Neuronal stem cell (in vitro differentiated cells): ENCODE measurements at regions not wholly inside any gene's neighbourhood (a gene's known extent, or its start where the extent isn't known, plus 50 kb on each side); places are given as distances from the start of the nearest gene placed in this dataset.
A peak's percentile ranks its signal among the peaks of the same experiment; 100 is the strongest.

Experiments
- DNase-seq: peaks from one replicate; pipeline ENCODE4 v3.0.0-alpha.2; 2013; ENCODE audit warnings: low spot score
- H2AFZ ChIP-seq: one replicate; pipeline ENCODE4 v1.6.1; 2013; ENCODE audit warnings: mild to moderate bottlenecking, low read length, inconsistent platforms
- H2AK5ac ChIP-seq: 2 replicates; pipeline ENCODE4 v1.6.1; 2013; ENCODE audit warnings: low read depth, mild to moderate bottlenecking, inconsistent platforms, low read length, moderate library complexity, mixed read lengths
- H2BK120ac ChIP-seq: 2 replicates; pipeline ENCODE4 v1.6.1; 2013; ENCODE audit warnings: low read depth, mild to moderate bottlenecking, inconsistent platforms, low read length, moderate library complexity, mixed read lengths
- H2BK12ac ChIP-seq: one replicate; pipeline ENCODE4 v1.6.1; 2013; ENCODE audit warnings: low read length, inconsistent platforms
- H2BK15ac ChIP-seq: 2 replicates; pipeline ENCODE4 v1.6.1; 2013; ENCODE audit warnings: mild to moderate bottlenecking, low read length, inconsistent platforms, mixed read lengths
- H2BK5ac ChIP-seq: one replicate; pipeline ENCODE4 v1.6.1; 2013; ENCODE audit warnings: inconsistent platforms, mild to moderate bottlenecking, low read length, moderate library complexity
- H3K14ac ChIP-seq: one replicate; pipeline ENCODE4 v1.6.1; 2013; ENCODE audit warnings: low read length, inconsistent platforms
- H3K18ac ChIP-seq: 2 replicates; pipeline ENCODE4 v1.6.1; 2013; ENCODE audit warnings: low read length, inconsistent platforms
- H3K23ac ChIP-seq: 2 replicates; pipeline ENCODE4 v1.6.1; 2013; ENCODE audit warnings: low read depth, mild to moderate bottlenecking, mixed read lengths, low read length, inconsistent platforms; ENCODE audit not compliant: poor library complexity
- H3K27ac ChIP-seq: replicated peaks from 3 replicates; pipeline ENCODE4 v1.5.1; 2013; ENCODE audit warnings: low read length, inconsistent platforms
- H3K27me3 ChIP-seq, 3 experiments: 2 replicates each; pipeline ENCODE4 v1.6.1; 2013; ENCODE audit warnings: low read length in 3 of 3, mild to moderate bottlenecking in 2 of 3, inconsistent platforms in 1 of 3, low read depth in 1 of 3, mixed read lengths in 1 of 3, moderate library complexity in 1 of 3; ENCODE audit not compliant: control insufficient read depth in 3 of 3, insufficient read depth in 3 of 3
- H3K36me3 ChIP-seq, 2 donors: replicated peaks in 1 of 2; 2 replicates each; pipeline ENCODE4 v1.6.1; 2013; ENCODE audit warnings: low read length in 2 of 2; ENCODE audit not compliant: control insufficient read depth in 2 of 2, insufficient read depth in 2 of 2
- H3K4ac ChIP-seq: 2 replicates; pipeline ENCODE4 v1.6.1; 2013; ENCODE audit warnings: inconsistent platforms, mild to moderate bottlenecking, low read length, moderate library complexity
- H3K4me1 ChIP-seq, 2 donors: 1 replicate in 1 of 2; 2 replicates in 1 of 2; pipeline ENCODE4 v1.6.1; 2013; ENCODE audit warnings: low read length in 2 of 2, low read depth in 1 of 2; ENCODE audit not compliant: control insufficient read depth in 2 of 2, insufficient read depth in 1 of 2
- H3K4me2 ChIP-seq: one replicate; pipeline ENCODE4 v1.6.1; 2013; ENCODE audit warnings: mild to moderate bottlenecking, low read length, inconsistent platforms; ENCODE audit not compliant: insufficient read depth, poor library complexity, severe bottlenecking
- H3K4me3 ChIP-seq, 2 donors: 2 replicates each; pipeline ENCODE4 v1.5.1; 2013; ENCODE audit warnings: low read length in 2 of 2, mild to moderate bottlenecking in 2 of 2, inconsistent platforms in 1 of 2, moderate library complexity in 1 of 2
- H3K79me1 ChIP-seq: one replicate; pipeline ENCODE4 v1.6.1; 2013; ENCODE audit warnings: low read depth, mild to moderate bottlenecking, inconsistent platforms, low read length, moderate library complexity
- H3K9ac ChIP-seq: one replicate; pipeline ENCODE4 v1.6.1; 2013; ENCODE audit warnings: mild to moderate bottlenecking, low read depth, low read length, inconsistent platforms; ENCODE audit not compliant: poor library complexity
- H3K9me3 ChIP-seq, 2 donors: replicated peaks in 1 of 2; 2 replicates each; pipeline versions ENCODE3 to v1.6.1; 2013; ENCODE audit warnings: low read length in 2 of 2, mild to moderate bottlenecking in 2 of 2, inconsistent platforms in 1 of 2, low read depth in 1 of 2, mixed read lengths in 1 of 2, moderate library complexity in 1 of 2; ENCODE audit not compliant: control insufficient read depth in 2 of 2, insufficient read depth in 1 of 2
- H4K8ac ChIP-seq: one replicate; pipeline ENCODE4 v1.6.1; 2013; ENCODE audit warnings: low read depth, mild to moderate bottlenecking, inconsistent platforms, low read length, moderate library complexity
- H4K91ac ChIP-seq: one replicate; pipeline ENCODE4 v1.6.1; 2013; ENCODE audit warnings: low read length, low read depth, mild to moderate bottlenecking, inconsistent platforms; ENCODE audit not compliant: poor library complexity
- WGBS, 2 donors: extraction: QIAGEN DNeasy Blood & Tissue Kit; methylation state at CpG; one replicate each; pipeline ENCODE4 v1.1.7; 2013; ENCODE audit warnings: missing lambda C conversion rate in 2 of 2, mixed read lengths in 1 of 2; ENCODE audit not compliant: insufficient read length in 2 of 2, insufficient replicate concordance in 1 of 2; ENCODE audit errors: extremely low coverage in 2 of 2; 5-methylcytosine and 5-hydroxymethylcytosine counted together

DNA sequence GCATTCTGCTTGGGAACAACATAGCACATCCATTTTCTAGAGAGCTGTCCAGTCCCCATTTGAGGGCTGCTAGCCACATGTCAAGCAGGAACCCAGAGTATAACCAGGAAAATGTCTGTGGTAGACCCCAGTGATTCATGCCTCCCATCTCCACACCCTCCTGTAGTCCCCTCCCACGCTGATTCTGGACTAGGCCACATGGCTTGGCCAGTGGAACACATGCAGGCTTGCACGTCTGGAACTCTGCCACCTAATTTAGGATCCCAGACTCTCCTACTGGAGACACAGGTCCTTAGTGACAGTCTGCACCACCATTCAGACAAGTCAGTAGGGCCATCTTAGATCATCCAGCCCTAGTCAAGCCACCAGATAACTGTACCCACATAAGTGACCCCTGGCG, 149.8 kb downstream of the ZIC5 start:
- no CpG with 5 or more reads among the region's 3 CpGs for WGBS, 2 donors
- no peak for DNase-seq

DNA sequence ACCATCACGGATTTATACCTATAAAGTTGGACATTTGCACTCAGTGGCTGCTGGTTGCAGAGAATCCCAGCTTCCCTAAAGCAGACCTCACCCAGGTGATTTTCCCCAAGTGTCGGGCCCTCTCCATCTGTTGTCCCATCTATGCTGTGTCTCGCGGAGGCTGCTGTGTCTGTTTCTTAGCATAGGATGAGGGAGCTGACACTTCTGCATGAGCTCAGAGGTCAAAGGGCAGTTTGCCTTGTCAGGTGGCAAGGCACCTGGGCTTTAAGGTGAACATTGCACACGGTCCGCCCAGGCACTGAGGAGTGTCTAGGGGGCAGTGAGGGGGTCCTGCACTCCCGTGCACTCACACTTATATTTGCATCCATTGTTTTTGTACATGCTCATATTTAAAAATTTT, 151.6 kb downstream of the ZIC5 start:
- Histone ChIP-seq H2BK12ac (peak overlapping the region; percentile 44), H3K36me3 (no peaks in the 10 kb centered on the region), H3K4ac (no peak overlapping the region), H2AK5ac (no peak overlapping the region), H3K9me3 (peaks cover under 1 to 3% of the 10 kb centered on the region in 2 donors), H3K18ac (peak overlapping the region; percentile 40), H3K27ac (no peak overlapping the region), H2AFZ (no peak overlapping the region), H3K4me1 (peaks cover 5% of the 10 kb centered on the region in 2 donors), H3K23ac (no peak overlapping the region), H3K4me3 (no peak overlapping the region), H2BK120ac (no peak overlapping the region), H2BK5ac (no peak overlapping the region), H3K27me3 (no peaks in the 10 kb centered on the region), H4K8ac (no peak overlapping the region), H3K9ac (no peak overlapping the region), H4K91ac (no peak overlapping the region), H3K14ac (no peak overlapping the region), H3K79me1 (no peaks in the 10 kb centered on the region), H2BK15ac (no peak overlapping the region), H3K4me2 (no peak overlapping the region)
- WGBS, 2 donors, result no CpG with 5 or more reads among the region's 7 CpGs
- no peak for DNase-seq

More for the DNA sequence above, 149.8 kb downstream of the ZIC5 start:
- Histone ChIP-seq H2BK15ac (no peak overlapping the region), H3K4me3 (peak overlapping the region in 1 of 2 donors; percentile 43), H3K18ac (no peak overlapping the region), H3K4ac (no peak overlapping the region), H3K9me3 (peaks cover 1 to 2% of the 10 kb centered on the region in 2 donors), H3K79me1 (no peaks in the 10 kb centered on the region), H3K27me3 (no peaks in the 10 kb centered on the region), H3K4me1 (peaks cover 5% of the 10 kb centered on the region in 2 donors), H2BK5ac (no peak overlapping the region), H3K4me2 (no peak overlapping the region), H4K8ac (no peak overlapping the region), H3K9ac (no peak overlapping the region), H2AK5ac (no peak overlapping the region), H3K23ac (no peak overlapping the region), H2BK120ac (no peak overlapping the region), H2AFZ (no peak overlapping the region), H2BK12ac (no peak overlapping the region), H3K36me3 (no peaks in the 10 kb centered on the region), H3K14ac (no peak overlapping the region), H4K91ac (no peak overlapping the region), H3K27ac (no peak overlapping the region)

DNA sequence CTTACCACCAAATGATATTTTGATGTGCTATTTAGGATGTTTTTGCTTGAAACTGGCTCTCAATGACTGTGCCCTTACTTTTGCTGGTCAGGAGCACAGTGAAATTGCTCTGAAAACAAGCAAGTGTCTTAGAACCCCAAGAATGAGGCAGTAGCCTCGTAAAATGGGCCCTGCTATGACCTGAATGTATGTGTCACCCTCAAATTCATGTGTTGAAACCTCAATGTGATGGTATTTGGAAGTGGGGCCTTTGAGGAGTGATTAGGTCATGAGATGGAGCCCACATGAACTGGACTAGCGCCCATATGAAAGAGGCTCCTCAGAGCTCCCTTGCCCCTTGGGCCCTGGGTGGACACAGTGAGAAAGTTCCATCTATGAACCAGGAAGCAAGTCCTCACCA, 155.2 kb downstream of the ZIC5 start:
- H4K91ac ChIP-seq, result no peak overlapping the region

DNA sequence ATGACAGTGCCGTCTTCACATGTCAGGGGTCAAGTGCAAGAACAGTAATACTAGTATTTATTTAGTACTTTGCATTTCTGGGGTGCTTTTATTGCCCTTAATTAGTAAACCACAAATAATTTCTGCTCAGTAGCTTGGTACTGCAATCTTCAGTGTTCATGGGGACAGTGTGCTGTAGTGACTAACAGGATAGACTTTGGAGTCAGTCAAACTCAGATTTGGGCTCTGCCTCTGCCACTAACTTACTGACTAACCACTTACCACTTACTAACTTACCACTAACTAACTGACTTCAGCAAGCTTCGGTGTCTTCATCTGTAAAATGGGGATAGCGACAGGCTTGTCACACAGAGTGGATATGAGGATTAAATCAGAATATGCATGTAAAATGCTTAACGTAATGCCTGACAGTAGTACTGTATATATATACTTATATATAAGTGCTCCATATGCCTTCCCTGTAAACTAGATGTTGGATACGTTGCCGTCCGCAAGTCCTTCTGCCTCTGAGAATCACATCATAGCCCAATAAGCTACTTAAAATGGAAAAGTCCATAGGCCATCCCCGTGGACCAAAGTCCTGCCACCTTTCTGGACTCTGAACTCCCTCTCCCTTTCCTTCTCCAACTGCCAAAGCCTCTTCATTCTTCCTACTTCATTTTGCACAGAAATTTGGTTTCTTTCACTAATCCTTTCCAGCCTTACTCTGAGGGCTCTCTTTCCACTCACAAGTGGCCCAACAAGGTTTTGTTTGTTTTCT, 158.1 kb downstream of the ZIC5 start:
- Histone ChIP-seq H3K4ac (no peak overlapping the region), H3K14ac (no peak overlapping the region), H2BK12ac (no peak overlapping the region), H3K36me3 (no peaks in the 10 kb centered on the region), H3K27ac (no peak overlapping the region), H2BK15ac (no peak overlapping the region), H3K4me1 (peaks cover 3 to 5% of the 10 kb centered on the region in 2 donors), H4K8ac (no peak overlapping the region), H4K91ac (no peak overlapping the region), H3K18ac (no peak overlapping the region), H2BK5ac (no peak overlapping the region), H3K27me3 (no peaks in the 10 kb centered on the region), H3K9ac (no peak overlapping the region), H3K9me3 (peaks cover 0 to 3% of the 10 kb centered on the region in 2 donors), H3K4me2 (no peak overlapping the region), H3K4me3 (no peak overlapping the region), H3K23ac (no peak overlapping the region), H3K79me1 (no peaks in the 10 kb centered on the region), H2AK5ac (no peak overlapping the region), H2BK120ac (no peak overlapping the region), H2AFZ (no peak overlapping the region)
- DNase-seq, result no peak
- WGBS, 2 donors, result no CpG with 5 or more reads among the region's 8 CpGs

More for the DNA sequence above, 155.2 kb downstream of the ZIC5 start:
- Histone ChIP-seq H3K36me3 (no peaks in the 10 kb centered on the region), H3K9ac (no peak overlapping the region), H3K4me3 (no peak overlapping the region), H3K79me1 (no peaks in the 10 kb centered on the region), H3K4ac (no peak overlapping the region), H3K18ac (no peak overlapping the region), H3K4me2 (no peak overlapping the region), H2BK15ac (no peak overlapping the region), H3K14ac (no peak overlapping the region), H3K27ac (no peak overlapping the region), H3K4me1 (peaks cover 5% of the 10 kb centered on the region in 2 donors), H2BK5ac (no peak overlapping the region), H3K9me3 (peaks cover 0 to 3% of the 10 kb centered on the region in 2 donors), H2AK5ac (no peak overlapping the region), H2BK12ac (no peak overlapping the region), H4K8ac (no peak overlapping the region), H2AFZ (no peak overlapping the region), H2BK120ac (no peak overlapping the region), H3K27me3 (no peaks in the 10 kb centered on the region), H3K23ac (no peak overlapping the region)
- DNase-seq, result no peak
- no CpG with 5 or more reads among the region's 2 CpGs for WGBS, 2 donors
